ENCODE measurements at regions not wholly inside any gene's neighbourhood (a gene's known extent, or its start where the extent isn't known, plus 50 kb on each side); places are given as distances from the start of the nearest gene placed in this dataset.

DNA sequence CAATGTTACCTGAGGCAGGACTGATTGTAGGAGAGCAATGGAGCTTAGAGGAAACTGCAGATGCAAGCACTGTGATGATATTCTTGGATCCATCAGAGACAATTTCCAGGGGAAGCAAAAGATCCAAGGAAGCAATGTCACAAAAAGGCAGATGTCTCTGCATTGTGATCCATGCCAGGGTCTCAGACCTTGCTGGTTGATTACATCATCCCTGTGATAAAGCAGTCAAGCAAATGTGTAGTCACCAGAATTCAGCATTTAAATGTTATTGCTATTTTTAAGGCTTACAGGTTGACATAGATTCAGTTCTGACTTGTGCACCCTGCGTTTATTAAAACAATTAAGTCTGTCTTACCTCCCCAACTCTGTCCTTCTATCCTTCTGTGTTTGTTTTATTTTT lies 56.8 kb upstream of the CCDC85A start:
- intact Hi-C loops (cut with micrococcal nuclease), result no loop called here
- Histone ChIP-seq H3K4me1 (ENCODE audit: control insufficient read depth in 2 of 2, insufficient read depth in 2 of 2, low read length in 2 of 2) (no peaks in the 10 kb centered on the region), H3K27me3 (replicated peaks in 1 of 4; ENCODE audit: control extremely low read depth in 1 of 4, control insufficient read depth in 3 of 4, insufficient read depth in 4 of 4, low read length in 3 of 4) (peaks cover 0 to 2% (median 0%) of the 10 kb centered on the region in 4 experiments), H3K4me3 (ENCODE audit: control extremely low read depth in 1 of 5, extremely low read depth in 1 of 5, insufficient read depth in 1 of 5, low read depth in 2 of 5, low read length in 4 of 5) (no peak overlapping the region), H3K36me3 (replicated peaks in 1 of 2; ENCODE audit: control extremely low read depth in 1 of 2, control insufficient read depth in 1 of 2, extremely low read depth in 1 of 2, insufficient read depth in 2 of 2, low read length in 1 of 2) (no peaks in the 10 kb centered on the region), H2AFZ (ENCODE audit: insufficient read depth, low read depth, low read length, poor library complexity, severe bottlenecking) (no peak overlapping the region), H4K20me1 (ENCODE audit: control insufficient read depth, insufficient read depth, low read length, poor library complexity, severe bottlenecking) (no peaks in the 10 kb centered on the region), H3K4me2 (replicated peaks; ENCODE audit: low read depth, low read length, poor library complexity, severe bottlenecking) (no peak overlapping the region), H3K79me2 (ENCODE audit: control insufficient read depth, insufficient read depth, low read length) (no peaks in the 10 kb centered on the region), H3K27ac (ENCODE audit: low read length in 2 of 2) (no peak overlapping the region), H3K9me3 (ENCODE audit: control extremely low read depth in 1 of 3, control insufficient read depth in 2 of 3, insufficient read depth in 1 of 3, low read length in 2 of 3) (no peaks in the 10 kb centered on the region), H3K9ac (ENCODE audit: low read length) (no peak overlapping the region)
- TF ChIP-seq, protein P1, sequence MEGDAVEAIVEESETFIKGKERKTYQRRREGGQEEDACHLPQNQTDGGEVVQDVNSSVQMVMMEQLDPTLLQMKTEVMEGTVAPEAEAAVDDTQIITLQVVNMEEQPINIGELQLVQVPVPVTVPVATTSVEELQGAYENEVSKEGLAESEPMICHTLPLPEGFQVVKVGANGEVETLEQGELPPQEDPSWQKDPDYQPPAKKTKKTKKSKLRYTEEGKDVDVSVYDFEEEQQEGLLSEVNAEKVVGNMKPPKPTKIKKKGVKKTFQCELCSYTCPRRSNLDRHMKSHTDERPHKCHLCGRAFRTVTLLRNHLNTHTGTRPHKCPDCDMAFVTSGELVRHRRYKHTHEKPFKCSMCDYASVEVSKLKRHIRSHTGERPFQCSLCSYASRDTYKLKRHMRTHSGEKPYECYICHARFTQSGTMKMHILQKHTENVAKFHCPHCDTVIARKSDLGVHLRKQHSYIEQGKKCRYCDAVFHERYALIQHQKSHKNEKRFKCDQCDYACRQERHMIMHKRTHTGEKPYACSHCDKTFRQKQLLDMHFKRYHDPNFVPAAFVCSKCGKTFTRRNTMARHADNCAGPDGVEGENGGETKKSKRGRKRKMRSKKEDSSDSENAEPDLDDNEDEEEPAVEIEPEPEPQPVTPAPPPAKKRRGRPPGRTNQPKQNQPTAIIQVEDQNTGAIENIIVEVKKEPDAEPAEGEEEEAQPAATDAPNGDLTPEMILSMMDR (IDR thresholded peaks at IDR 0.05), result no peak
- TF ChIP-seq EZH2 (IDR thresholded peaks at IDR 0.05; ENCODE audit: borderline replicate concordance, insufficient read depth, low read depth, low read length, poor library complexity, severe bottlenecking), result no peak
- Mint-ChIP-seq H3K27ac (no peak overlapping the region), H3K4me1 (no peaks in the 10 kb centered on the region), H3K4me3 (no peak overlapping the region), H3K9me3 (ENCODE audit: insufficient read depth) (no peaks in the 10 kb centered on the region), H3K27me3 (peaks cover 7% of the 10 kb centered on the region)
- DNase-seq (no peak), ATAC-seq (ENCODE audit: low read depth) (no peak)
- ChIA-PET POLR2A (no interaction called here), CTCF (no interaction called here)
- no CpG with 5 or more reads among the region's 1 CpG for WGBS (ENCODE audit: insufficient coverage)

DNA sequence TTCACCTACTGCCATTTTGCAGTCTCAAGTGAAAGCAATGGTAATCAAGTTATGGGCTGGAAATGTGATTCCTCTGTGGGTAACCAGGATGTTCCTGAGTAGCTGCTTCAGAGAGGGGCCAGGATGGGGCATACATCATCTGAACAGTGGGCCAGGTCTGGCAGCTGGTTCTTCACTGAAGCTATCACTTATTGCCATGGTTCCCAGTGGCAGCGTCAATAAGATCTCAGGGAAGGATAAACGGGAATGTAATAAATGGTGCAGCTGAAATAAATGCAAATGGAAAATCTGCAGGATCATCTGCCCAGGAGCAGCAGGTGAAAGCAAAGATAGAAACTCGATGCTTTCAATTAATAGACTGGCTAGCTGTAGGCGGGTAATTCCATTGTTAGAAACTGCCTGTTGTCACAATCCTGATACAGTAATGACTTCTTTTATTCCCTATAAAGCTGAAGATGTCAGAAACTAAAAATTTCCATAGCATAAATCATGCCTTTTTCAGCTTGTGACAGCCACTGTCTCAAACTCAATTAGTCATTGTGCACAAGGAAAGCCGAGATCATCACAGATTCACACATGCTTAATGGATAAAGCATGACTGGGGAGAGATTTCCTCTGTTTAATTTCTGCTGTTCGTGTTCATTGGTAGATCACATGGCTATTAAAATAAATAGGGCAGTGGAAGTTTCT lies 56.2 kb upstream of the CCDC85A start:
- no peak overlapping the region for H3K4me2 ChIP-seq (replicated peaks; ENCODE audit: low read depth, low read length, poor library complexity, severe bottlenecking)
- H3K36me3 ChIP-seq (replicated peaks in 1 of 2; ENCODE audit: control extremely low read depth in 1 of 2, control insufficient read depth in 1 of 2, extremely low read depth in 1 of 2, insufficient read depth in 2 of 2, low read length in 1 of 2), result no peaks in the 10 kb centered on the region
- Mint-ChIP-seq H3K9me3 (ENCODE audit: insufficient read depth) (no peaks in the 10 kb centered on the region), H3K4me1 (no peaks in the 10 kb centered on the region), H3K4me3 (no peak overlapping the region), H3K27me3 (peaks cover 7% of the 10 kb centered on the region), H3K27ac (no peak overlapping the region)
- H3K9ac ChIP-seq (ENCODE audit: low read length), result no peak overlapping the region
- no peaks in the 10 kb centered on the region for H4K20me1 ChIP-seq (ENCODE audit: control insufficient read depth, insufficient read depth, low read length, poor library complexity, severe bottlenecking)
- ChIA-PET POLR2A (no interaction called here), CTCF (no interaction called here)
- intact Hi-C loops (cut with micrococcal nuclease), result no loop called here
- no peaks in the 10 kb centered on the region for H3K79me2 ChIP-seq (ENCODE audit: control insufficient read depth, insufficient read depth, low read length)
- TF ChIP-seq, protein P1 (IDR thresholded peaks at IDR 0.05), result no peak
- no peak for TF ChIP-seq EZH2 (IDR thresholded peaks at IDR 0.05; ENCODE audit: borderline replicate concordance, insufficient read depth, low read depth, low read length, poor library complexity, severe bottlenecking)
- ATAC-seq (ENCODE audit: low read depth), result no peak
- H2AFZ ChIP-seq (ENCODE audit: insufficient read depth, low read depth, low read length, poor library complexity, severe bottlenecking), result no peak overlapping the region
- no peaks in the 10 kb centered on the region for H3K9me3 ChIP-seq (ENCODE audit: control extremely low read depth in 1 of 3, control insufficient read depth in 2 of 3, insufficient read depth in 1 of 3, low read length in 2 of 3)
- DNase-seq, result no peak
- no peak overlapping the region for H3K27ac ChIP-seq (ENCODE audit: low read length in 2 of 2)
- H3K4me3 ChIP-seq (ENCODE audit: control extremely low read depth in 1 of 5, extremely low read depth in 1 of 5, insufficient read depth in 1 of 5, low read depth in 2 of 5, low read length in 4 of 5), result no peak overlapping the region
- peaks cover 0 to 2% (median 0%) of the 10 kb centered on the region in 4 experiments for H3K27me3 ChIP-seq (replicated peaks in 1 of 4; ENCODE audit: control extremely low read depth in 1 of 4, control insufficient read depth in 3 of 4, insufficient read depth in 4 of 4, low read length in 3 of 4)
- WGBS (ENCODE audit: insufficient coverage), result 73% methylated on average over 3 of the region's 6 CpGs
- H3K4me1 ChIP-seq (ENCODE audit: control insufficient read depth in 2 of 2, insufficient read depth in 2 of 2, low read length in 2 of 2), result no peaks in the 10 kb centered on the region

Measured in B cell (primary cell).